Suprapubic skin (tissue), 4 donors: ENCODE measurements at regions not wholly inside any gene's neighbourhood (a gene's known extent, or its start where the extent isn't known, plus 50 kb on each side); places are given as distances from the start of the nearest gene placed in this dataset.

Source experiments
- EP300 ChIP-seq: sonication (generic); formaldehyde crosslinking; IDR thresholded peaks from one replicate; pipeline ENCODE4 v1.6.1; 2017; ENCODE audit warnings: antibody characterized with exemption
- POLR2A ChIP-seq, 2 donors: fragments of 450-650 bp; IDR thresholded peaks; one replicate each; pipeline ENCODE4 v1.6.1; 2017; ENCODE audit warnings: antibody characterized with exemption in 2 of 2, mild to moderate bottlenecking in 2 of 2, moderate library complexity in 2 of 2
- POLR2AphosphoS5 ChIP-seq, 3 donors: sonication (generic); formaldehyde crosslinking; IDR thresholded peaks; one replicate each; pipeline ENCODE4 v1.6.1; 2017; ENCODE audit warnings: antibody characterized with exemption in 3 of 3
- TF ChIP-seq, protein P1 (sequence below), 2 donors: fragments of 200-600 bp in 1 of 2; fragments of 450-650 bp in 1 of 2; sonication (generic) in 1 of 2; IDR thresholded peaks; one replicate each; pipeline ENCODE4 v1.5.1; 2016 to 2019; ENCODE audit warnings: antibody characterized with exemption in 2 of 2, mild to moderate bottlenecking in 1 of 2, moderate library complexity in 1 of 2

DNA sequence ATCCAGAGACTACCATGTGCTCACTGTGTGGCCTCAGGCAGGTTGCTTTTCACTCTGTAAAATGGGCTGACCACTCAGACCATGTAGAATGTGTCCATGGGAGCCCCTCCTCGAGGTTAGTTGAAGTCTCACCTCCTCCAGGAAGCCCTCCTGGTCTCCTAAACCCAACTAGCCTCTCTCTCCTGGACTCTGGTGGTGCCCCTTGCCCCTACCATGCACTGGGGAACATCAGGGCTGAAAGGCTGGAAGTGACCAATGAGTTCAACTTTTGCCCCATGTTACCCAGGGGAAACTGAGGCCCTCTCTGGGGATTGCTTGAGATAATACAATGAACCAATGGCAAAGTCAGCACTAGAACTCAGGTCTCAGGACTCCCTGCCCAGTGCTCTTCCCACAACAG lies 69.2 kb upstream of the SLC6A6 start:
- TF ChIP-seq, protein P1, sequence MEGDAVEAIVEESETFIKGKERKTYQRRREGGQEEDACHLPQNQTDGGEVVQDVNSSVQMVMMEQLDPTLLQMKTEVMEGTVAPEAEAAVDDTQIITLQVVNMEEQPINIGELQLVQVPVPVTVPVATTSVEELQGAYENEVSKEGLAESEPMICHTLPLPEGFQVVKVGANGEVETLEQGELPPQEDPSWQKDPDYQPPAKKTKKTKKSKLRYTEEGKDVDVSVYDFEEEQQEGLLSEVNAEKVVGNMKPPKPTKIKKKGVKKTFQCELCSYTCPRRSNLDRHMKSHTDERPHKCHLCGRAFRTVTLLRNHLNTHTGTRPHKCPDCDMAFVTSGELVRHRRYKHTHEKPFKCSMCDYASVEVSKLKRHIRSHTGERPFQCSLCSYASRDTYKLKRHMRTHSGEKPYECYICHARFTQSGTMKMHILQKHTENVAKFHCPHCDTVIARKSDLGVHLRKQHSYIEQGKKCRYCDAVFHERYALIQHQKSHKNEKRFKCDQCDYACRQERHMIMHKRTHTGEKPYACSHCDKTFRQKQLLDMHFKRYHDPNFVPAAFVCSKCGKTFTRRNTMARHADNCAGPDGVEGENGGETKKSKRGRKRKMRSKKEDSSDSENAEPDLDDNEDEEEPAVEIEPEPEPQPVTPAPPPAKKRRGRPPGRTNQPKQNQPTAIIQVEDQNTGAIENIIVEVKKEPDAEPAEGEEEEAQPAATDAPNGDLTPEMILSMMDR (IDR thresholded peaks at IDR 0.05) = no peak
- TF ChIP-seq POLR2A (IDR thresholded peaks at IDR 0.05) (no peak), EP300 (no peak), POLR2AphosphoS5 (IDR thresholded peaks at IDR 0.05) (no peak)
